ENCODE measurements at regions not wholly inside any gene's neighbourhood (a gene's known extent, or its start where the extent isn't known, plus 50 kb on each side); places are given as distances from the start of the nearest gene placed in this dataset.

GRCh38 chr2:198638577-198638976 is 819.2 kb downstream of the SATB2 start:
- Histone ChIP-seq H3K4me2 (ENCODE audit: insufficient read depth, low read length) (no peak overlapping the region), H3K27me3 (ENCODE audit: control insufficient read depth in 2 of 2, insufficient read depth in 2 of 2, low read length in 2 of 2) (no peaks in the 10 kb centered on the region), H3K79me2 (ENCODE audit: control insufficient read depth, insufficient read depth, low read length) (no peaks in the 10 kb centered on the region), H4K20me1 (replicated peaks; ENCODE audit: control insufficient read depth, insufficient read depth, low read length) (no peaks in the 10 kb centered on the region), H3K9me3 (replicated peaks; ENCODE audit: control insufficient read depth, insufficient read depth, low read depth, low read length) (no peaks in the 10 kb centered on the region), H3K4me1 (replicated peaks in 1 of 2; ENCODE audit: control insufficient read depth in 2 of 2, insufficient read depth in 2 of 2, low read length in 2 of 2) (no peaks in the 10 kb centered on the region), H3K9ac (ENCODE audit: insufficient read depth in 1 of 2, low read depth in 2 of 2, low read length in 2 of 2) (no peak overlapping the region), H3K9me1 (ENCODE audit: control insufficient read depth, insufficient read depth, low read length) (no peaks in the 10 kb centered on the region), H3K36me3 (ENCODE audit: control insufficient read depth, insufficient read depth, low read length) (no peaks in the 10 kb centered on the region), H2AFZ (ENCODE audit: low read depth, low read length) (no peak overlapping the region), H3K4me3 (no peak overlapping the region), H3K27ac (ENCODE audit: extremely low read depth, low read depth, low read length) (no peak overlapping the region)
- WGBS (ENCODE audit: insufficient coverage, low coverage, missing lambda C conversion rate), result 6% methylated on average over 3 of the region's 3 CpGs
- ChIA-PET POLR2A (no interaction called here), CTCF (ENCODE audit: low intra/inter-chr PET ratio) (no interaction called here)
- TF ChIP-seq, protein P1, sequence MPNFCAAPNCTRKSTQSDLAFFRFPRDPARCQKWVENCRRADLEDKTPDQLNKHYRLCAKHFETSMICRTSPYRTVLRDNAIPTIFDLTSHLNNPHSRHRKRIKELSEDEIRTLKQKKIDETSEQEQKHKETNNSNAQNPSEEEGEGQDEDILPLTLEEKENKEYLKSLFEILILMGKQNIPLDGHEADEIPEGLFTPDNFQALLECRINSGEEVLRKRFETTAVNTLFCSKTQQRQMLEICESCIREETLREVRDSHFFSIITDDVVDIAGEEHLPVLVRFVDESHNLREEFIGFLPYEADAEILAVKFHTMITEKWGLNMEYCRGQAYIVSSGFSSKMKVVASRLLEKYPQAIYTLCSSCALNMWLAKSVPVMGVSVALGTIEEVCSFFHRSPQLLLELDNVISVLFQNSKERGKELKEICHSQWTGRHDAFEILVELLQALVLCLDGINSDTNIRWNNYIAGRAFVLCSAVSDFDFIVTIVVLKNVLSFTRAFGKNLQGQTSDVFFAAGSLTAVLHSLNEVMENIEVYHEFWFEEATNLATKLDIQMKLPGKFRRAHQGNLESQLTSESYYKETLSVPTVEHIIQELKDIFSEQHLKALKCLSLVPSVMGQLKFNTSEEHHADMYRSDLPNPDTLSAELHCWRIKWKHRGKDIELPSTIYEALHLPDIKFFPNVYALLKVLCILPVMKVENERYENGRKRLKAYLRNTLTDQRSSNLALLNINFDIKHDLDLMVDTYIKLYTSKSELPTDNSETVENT (CRISPR knock-in tag; IDR thresholded peaks at IDR 0.05), result no peak
- TF ChIP-seq CHD2 (IDR thresholded peaks at IDR 0.05; ENCODE audit: low read depth, low read length), result no peak
- intact Hi-C loops (cut with micrococcal nuclease) (no loop called here), in situ Hi-C loops (cut with MboI) (no loop called here)
- no peak for FAIRE-seq
- DNase-seq (ENCODE audit: extremely low read depth in 1 of 4, low spot score in 3 of 4), result no peak
- ATAC-seq, result no peak
- no TSS peak for BruUV-seq (replicated peaks)

DNA sequence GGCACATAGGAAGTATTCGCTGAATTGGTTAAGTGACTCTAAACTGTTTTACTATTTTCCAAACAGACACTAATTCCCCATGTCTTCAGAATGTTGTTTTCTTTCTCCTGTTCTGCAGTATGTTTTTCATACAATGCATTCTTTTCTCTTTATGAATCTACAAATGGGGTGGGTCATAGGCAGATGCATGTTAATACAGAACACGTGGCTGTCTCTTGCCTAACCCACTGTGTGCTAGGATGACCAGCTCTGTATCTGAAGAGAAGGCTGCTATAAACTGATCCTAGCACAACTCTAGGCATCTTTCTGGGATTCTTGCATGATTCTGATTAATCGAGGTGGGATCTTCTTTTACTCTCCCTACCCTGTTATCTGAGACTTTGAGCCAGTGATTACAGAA is 826.0 kb downstream of the PLCL1 start:
- Histone ChIP-seq H4K20me1 (replicated peaks; ENCODE audit: control insufficient read depth, insufficient read depth, low read length) (no peaks in the 10 kb centered on the region), H3K4me1 (replicated peaks in 1 of 2; ENCODE audit: control insufficient read depth in 2 of 2, insufficient read depth in 2 of 2, low read length in 2 of 2) (no peaks in the 10 kb centered on the region), H3K4me2 (ENCODE audit: insufficient read depth, low read length) (no peak overlapping the region), H3K36me3 (ENCODE audit: control insufficient read depth, insufficient read depth, low read length) (no peaks in the 10 kb centered on the region), H3K79me2 (ENCODE audit: control insufficient read depth, insufficient read depth, low read length) (no peaks in the 10 kb centered on the region), H3K27ac (ENCODE audit: extremely low read depth, low read depth, low read length) (no peak overlapping the region), H3K27me3 (ENCODE audit: control insufficient read depth in 2 of 2, insufficient read depth in 2 of 2, low read length in 2 of 2) (no peaks in the 10 kb centered on the region), H3K9ac (ENCODE audit: insufficient read depth in 1 of 2, low read depth in 2 of 2, low read length in 2 of 2) (no peak overlapping the region), H3K9me3 (replicated peaks; ENCODE audit: control insufficient read depth, insufficient read depth, low read depth, low read length) (no peaks in the 10 kb centered on the region), H3K9me1 (ENCODE audit: control insufficient read depth, insufficient read depth, low read length) (no peaks in the 10 kb centered on the region), H3K4me3 (no peak overlapping the region), H2AFZ (ENCODE audit: low read depth, low read length) (no peak overlapping the region)
- in situ Hi-C loops (cut with MboI), result no loop called here
- no TSS peak for BruUV-seq (replicated peaks)
- ATAC-seq (no peak), FAIRE-seq (no peak), DNase-seq (ENCODE audit: extremely low read depth in 1 of 4, low spot score in 3 of 4) (no peak)
- ChIA-PET CTCF (ENCODE audit: low intra/inter-chr PET ratio) (no interaction called here), POLR2A (no interaction called here)
- intact Hi-C loops (cut with micrococcal nuclease), result no loop called here
- TF ChIP-seq CBX8 (IDR thresholded peaks at IDR 0.05; ENCODE audit: borderline replicate concordance, extremely low read depth, low read depth, low read length, poor library complexity, severe bottlenecking), result no peak
- TF ChIP-seq NCOA4 (IDR thresholded peaks at IDR 0.05; ENCODE audit: partially characterized antibody), result no peak
- WGBS (ENCODE audit: insufficient coverage, low coverage, missing lambda C conversion rate), result 0% methylated on average over 3 of the region's 3 CpGs
